HG02623 (cell line): ENCODE measurements at regions not wholly inside any gene's neighbourhood (a gene's known extent, or its start where the extent isn't known, plus 50 kb on each side); places are given as distances from the start of the nearest gene placed in this dataset.

Experiments used
- ATAC-seq: cut with Tn5 transposase; IDR thresholded peaks from one replicate; pipeline ENCODE4 v1.9.1; 2021; ENCODE audit warnings: moderate library complexity; ENCODE audit not compliant: unreplicated experiment

DNA sequence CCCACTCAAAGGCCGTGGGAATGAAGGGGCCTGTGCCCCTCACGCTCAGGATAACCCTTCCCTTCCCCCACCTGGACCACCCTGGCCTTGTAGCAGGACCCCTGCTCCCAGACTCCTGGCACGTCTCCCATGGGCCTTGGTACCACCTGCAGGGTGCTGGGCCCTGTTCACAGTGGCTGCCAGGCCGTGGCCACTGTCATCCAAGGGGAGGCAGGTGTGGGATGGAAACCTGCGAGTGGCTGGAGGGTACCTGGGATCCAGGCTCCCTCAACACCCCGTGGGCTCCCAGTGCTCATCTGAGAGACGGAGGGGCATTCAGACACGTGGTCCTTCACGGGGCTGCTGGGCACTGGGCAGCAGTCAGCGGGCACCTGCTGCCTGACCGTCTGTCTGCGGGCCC, 75.6 kb upstream of the CIBAR2 start:
- ATAC-seq, result no peak

DNA sequence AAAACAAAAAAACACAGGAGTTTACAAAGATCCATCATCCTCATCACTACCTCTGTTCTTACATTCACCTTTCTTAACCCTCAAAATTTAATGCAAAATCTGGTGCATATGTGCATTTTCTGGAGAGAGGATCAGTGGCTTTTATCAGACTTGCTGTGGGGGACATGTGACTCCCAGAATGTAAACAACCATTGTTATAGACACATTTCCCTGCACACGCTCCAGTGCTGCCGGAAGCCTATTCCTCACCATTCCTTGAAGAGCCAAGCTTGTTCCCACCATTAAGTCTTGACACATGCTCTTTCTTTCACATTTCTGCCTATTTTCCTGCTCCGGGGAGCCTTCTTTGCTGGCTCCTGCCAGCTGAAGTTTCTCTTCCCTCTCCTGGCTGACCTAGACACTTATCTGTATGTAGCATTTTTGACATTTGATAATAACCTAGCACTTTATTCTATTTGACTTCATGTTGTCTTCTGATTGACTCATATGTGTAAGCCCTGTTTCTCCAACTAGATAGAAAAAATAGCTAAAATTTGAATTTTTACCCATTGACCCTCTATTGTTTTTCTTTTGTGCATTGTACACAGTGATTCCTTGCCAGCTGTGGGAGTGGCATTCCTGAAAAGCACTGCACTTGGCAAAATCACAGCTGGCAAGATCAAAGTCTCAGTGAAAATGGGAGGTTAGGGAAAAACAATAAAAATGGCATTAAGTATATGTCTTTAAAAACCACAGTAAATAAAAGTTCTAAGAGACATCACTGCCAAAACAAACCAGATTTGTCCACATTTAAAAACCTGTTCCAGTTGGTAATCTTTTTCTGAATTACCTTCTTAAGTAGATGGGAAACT, 76.8 kb upstream of the CIBAR2 start:
- no peak for ATAC-seq

DNA sequence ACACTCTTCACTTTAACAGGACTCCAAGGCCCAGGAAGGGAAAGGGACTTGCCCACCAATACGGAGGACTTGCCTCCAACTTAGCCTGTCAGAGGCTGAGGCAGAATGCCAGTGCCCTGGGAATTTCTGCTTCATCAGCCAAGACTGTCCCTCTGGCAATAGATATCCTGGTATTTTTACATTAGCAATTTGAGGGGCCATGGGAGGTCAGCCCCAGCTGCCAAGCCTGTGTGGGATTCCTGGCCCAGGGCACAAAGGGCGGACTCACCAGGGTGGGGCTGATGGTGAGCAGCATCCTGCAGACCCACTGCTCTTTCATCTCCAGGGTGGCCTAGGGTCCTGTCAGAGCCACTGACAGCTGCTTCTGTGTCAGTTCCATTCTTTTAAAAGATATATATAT, 78.3 kb upstream of the CIBAR2 start:
- no peak for ATAC-seq

DNA sequence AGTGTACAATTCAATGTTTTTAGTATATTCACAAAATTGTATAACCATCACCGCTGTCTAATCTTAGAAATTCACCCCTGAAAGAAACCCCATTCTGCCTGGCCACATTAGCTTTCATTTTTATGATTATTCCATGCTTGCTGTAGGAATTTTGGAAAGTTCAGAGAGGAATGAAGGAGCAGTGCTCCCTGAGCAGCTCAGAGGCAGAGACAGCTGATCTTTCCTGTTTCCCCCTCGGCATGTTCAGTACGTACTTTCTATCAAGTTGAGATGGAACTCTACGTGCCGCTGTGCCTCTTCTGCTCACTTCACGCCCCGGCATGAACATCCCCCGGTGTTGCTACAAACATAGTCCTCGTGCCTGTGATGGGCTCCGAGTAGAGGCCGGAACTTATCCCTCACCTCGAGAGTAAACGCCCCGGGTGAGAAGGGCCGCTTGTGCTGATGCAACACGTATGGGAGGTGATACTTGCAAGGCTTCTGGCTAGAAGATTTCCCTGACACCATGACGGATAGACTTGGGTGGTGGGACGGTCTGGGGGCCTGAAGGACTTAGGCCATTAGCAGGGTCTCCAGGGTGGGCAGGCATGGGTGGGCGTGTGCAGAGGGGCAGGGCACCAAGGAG, 79.2 kb upstream of the CIBAR2 start:
- no peak for ATAC-seq

DNA sequence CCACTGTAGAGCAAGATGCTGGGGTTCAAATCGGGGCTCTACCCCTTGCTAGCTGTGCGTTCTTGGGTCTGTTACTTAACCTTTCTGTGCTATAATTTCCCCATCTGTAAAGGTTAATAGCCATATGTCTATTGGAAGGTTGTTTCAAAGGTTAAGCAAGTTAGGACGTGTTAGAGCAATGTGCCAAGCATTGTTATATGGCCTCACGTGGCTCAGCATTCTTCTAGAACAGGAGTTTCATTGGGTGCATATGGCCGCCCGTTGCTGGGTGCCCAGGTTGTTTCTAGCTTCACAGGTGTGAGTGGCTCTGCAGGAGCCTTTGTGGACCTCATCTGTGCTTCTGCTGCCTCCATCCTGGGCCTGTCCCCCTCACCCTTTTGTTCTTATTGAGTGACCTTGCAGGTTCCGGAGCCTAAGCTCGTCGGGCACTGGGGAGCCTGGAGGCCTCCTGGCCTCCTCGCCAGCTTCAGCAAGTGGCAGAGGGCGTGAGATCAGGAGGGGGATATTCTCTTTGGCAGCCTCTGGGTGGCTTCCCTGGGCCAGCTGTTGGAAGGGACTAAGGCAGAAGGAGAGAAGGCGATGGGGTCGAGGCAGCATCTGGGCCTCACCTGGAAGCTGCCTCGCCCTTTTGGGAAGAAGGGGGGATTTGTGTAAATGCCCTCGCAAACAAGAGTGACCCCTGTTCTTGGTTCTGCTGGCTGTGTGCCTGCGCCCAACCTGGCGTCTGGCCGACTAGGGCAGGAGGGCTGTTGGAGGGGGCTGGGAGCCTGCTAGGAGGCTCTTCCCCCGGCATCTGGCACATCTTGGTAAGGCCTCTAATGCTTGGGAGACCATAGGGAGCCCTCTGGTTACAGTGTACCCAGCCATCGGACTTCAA, 80.2 kb upstream of the CIBAR2 start:
- ATAC-seq, result no peak

DNA sequence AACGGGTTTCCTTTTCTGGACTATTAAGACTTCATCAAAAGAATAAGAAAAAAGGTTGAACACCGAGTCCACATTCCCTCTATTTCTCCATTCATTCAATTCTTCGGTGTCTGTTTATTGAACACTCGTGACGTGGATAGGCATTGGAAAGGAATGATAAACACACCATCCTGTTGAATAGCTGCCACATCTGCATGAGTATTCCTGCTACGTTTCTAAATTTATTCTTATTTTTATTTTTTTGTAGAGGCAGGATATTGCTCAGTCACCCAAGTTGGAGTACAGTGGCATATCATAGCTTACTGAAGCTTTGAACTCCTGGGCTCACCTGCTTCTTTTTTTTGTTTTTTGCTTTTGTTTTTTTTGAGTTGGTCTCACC, 80.8 kb upstream of the CIBAR2 start:
- no peak for ATAC-seq

DNA sequence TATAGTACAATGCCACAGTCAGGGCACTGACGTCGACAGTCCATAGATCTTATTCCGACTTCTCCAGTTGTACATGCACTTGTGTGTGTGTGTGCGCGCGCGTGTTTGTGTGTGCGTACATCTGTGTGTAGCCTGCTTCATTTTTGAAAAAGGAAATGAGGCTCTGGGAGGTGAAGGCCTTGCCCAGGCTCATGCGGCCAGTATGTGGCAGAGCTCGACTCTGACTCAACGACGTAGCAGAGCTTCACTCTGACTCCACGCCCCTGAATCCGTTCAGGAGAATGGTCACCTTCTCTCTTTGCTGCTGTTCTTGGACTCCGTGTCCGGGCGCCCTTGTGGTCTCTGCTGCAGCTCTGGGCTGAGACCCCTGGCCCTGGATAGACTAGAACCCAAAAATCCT, 81.6 kb upstream of the CIBAR2 start:
- ATAC-seq, result no peak

DNA sequence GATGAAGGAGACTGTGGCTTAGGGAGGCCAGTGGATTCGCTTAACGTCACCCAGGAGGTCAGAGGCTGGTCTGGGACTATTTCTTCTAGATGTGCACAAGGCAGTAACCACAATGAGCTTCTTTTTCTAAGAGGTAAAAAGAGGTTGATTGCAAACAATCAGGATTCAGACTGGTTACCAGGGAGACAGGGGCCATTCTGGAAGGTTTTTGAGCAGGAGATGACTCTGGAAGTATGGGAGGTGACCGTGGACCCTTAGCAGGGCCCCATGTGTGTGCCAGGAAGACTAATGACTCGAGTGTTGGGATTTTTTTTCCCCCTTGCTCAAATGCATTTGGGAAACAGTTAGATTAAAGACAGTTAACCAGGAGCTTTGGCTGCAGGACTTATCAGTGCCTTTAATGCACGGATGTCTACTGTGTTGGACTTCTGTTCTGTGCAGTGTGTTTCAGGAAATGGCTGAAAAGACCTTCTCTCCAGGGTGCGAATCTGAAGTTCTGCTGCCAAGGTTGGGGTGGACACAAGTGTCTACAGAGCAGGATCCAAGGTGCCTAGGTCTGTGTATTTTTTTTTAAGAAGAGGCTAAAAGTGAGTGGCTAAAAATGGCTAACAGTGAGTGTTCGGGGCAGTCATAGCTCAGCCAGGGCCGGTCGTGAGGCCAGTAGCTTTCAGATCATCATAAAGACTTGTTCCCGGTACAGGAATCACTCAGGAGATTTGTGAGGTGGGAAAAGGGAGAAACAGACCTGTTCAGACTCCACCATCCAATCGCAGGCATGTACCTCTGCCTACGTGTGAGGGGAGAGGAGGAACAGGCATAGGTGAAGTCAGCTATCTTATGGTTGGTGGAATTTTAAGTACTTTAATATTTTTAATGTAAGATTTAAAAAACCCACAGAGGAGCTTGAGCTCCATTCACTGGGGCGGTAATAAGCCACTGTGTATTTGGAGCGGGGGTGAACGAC, 82.3 kb upstream of the CIBAR2 start:
- ATAC-seq, result no peak

DNA sequence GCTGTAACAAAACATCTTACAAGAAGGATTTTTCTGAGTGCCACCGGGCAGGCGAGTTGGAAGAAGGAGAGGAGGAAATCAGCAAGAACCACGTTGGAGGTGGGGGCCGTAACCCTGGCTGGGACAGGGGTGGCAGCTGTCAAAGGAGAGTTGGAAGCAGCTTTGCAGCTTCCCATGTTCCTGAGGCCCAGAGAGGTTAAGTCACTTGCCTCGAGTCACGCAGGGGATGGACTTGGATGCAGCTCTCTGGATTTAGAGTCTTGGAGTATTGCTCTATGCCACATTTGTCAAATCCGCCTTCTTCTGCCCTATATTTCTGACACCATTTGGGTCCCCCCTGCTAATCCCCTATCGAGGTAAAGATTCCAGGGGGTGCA, 83.0 kb upstream of the CIBAR2 start:
- ATAC-seq, result no peak

DNA sequence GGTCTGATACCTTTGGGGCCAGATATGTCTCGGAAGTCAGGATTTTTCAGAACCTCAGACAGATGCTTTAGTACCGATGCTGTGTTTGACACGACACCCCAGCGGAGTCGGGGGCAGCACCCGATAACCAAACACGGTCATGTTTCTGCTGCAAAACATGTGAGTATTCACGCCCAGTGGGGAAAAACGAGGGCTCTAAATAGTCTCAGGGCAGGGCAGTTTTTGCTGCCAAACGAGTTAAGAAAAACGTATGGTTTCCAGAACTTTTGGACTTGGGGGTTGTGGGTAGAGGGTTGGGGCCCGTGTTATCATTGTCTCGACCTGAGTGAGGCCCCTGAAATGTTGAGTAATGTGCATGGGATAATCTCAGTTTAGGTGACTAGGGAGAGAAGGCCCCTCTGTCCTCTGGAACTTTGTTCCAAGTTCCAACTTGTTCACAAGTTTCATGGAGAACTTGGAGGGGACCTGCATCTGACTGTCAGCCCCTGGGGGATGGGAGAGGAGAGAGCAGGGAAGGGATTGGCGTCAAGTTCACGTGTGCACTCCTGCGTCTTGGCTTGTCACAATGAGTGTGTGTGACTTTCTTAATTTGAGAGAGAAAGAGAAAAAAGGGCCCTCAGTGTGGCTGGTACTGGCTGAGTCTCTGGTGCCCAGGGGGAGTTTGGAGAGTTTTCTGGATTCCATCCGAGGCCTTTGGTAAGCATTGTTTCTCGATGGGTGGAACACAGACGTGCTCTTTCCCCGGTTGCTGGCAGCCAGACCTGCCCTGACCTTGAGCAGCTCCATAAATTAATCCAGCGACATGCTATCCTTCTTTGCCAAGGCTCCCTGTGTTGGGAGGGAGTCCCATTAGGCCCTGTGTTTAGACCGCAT, 83.9 kb upstream of the CIBAR2 start:
- ATAC-seq, result no peak

DNA sequence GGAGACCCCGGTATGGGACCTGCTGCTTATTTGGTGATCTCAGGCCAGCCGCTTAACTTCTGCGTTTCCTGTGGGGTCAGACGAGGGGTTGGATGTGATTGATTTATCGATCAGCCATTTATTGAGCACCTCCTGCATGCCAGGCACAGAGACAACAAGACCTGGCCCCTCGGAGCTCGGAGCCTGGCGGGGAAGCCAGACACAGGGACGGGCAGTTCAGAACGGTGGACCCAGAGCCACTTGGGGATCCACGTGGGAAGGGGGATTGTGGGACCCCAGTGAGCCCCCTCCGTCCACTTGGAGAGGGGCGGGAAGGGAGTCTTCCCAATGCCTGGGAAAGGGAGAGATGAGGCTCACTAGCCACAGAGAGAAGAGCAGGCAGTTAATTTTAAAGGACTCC, 84.7 kb upstream of the CIBAR2 start:
- no peak for ATAC-seq

DNA sequence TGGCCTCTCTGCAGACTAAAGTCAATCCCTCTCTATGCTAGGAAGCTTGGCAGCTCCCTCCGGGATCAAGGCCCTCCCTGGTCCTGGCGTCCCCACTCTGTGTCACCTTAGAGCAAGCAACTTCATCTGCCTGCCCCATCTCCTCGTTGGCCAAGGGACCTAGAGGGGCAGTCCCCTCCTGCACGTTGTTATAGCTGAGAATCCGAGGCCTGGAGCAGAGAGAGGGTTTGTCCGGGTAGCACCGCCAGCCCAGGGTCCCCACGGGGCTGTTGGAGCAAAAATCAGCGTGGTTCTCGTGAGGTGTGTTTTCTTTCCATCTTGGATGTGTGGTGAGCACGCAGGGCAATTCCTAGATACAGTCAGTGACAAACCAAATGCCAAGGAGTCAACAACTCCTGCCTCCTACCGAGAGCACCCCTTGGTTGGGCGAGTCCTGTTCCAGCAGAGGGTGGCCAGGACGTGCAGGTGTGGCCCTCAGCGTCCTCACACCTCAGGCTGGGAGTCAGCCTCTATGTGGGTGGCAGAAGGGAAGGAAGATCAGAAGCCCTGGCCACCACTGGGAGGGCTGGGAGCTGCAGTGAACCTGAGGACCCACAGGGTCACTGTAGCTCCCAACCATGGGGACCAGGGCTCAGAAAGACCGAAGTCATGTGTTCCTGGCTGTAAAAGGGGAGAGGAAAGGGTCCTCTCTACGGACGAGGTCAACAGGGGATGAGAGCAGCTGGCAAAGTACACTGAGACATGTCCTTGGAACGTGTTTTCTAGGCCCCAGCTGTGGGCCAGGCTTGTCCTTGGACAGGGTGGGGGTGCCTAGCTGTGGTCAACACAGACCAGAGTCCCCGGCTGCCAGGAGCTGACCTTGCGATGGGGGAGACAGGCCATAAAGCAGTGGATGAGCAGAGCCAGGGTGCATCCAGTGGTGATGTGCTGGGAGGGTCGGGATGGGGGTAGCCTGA, 85.6 kb upstream of the CIBAR2 start:
- no peak for ATAC-seq

DNA sequence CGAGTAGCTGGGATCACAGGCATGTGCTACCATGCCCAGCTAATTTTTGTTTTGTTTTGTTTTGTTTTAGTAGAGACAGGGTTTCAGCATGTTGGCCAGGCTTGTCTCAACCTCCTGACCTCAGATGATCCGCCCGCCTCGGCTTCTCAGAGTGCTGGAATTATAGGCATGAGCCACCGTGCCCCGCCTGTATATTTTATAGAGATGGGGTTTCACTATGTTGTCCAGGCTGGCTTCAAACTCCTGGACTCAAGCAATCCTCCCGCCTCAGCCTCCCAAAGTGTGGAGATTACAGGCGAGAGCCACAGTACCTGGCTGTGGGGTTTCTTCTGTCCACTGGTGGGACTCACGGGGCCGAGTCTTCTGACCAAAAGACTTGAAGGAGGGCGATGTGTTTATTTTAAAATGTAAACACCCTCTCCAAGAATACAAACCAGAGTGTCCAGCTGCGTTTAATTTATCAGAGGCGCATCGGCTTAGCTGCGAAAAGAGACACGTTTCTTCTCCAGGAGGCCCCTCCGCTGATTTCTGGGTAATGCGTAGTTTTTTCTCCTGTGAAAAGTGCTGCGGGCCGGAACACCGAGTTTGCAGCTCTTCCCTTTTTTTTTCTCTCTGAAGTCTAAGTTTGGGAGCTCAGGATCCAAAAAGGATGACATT, 86.9 kb upstream of the CIBAR2 start:
- no peak for ATAC-seq

DNA sequence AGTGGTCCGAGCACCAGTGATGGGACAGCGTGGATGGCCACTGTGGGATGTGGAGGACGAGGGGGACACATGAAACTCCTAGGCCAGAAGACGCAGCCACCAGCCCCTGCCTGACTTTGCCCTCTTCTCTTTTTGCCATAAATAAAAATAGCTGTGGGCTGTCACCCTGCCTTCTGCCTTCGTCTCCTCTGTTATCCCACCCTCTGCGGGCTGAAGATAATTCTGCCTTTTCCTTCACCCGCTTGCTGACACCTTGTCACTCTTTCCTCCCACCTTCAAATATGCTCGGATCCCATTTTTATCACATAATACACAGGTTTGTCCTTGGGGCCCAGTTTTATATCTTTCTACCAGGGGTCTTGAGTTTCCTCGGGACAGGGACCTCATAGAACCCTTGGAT, 87.6 kb upstream of the CIBAR2 start:
- no peak for ATAC-seq

DNA sequence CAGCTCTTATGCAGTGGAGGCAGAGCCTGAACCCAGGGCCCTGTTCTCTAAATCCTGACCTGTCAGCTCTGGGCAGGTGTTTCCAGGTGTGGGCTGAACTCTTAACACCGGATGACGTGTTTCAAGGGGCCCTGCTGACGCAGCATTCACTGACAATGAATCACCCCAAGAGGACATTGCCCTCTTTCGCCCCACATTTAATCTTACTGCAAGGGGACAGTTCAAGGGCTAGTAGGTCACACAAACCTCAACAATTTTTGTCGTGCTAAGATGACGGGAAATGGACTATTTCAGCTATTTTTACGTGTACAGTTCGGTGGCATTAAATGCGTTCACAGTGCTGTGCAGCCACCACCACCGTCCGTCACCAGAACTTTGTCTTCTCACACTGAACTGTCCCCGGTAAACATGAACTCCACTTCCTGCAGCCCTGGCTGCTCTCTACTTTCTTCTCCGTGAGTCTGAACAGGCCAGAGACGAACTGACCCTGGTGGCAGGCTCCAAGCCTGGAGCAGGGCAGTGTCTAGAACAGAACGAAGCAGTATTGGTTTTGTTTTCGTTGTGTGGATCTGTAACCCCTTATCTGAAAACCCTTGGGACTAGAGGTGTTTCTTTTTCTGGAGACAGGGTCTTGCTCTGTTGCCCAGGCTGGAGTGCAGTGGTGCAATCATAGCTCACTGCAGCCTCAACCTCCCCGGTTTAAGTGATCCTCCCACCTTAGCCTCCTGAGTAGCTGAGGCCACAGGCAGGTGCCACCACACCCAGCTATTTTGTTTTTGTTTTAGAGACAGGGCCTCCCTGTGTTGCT, 88.4 kb upstream of the CIBAR2 start:
- ATAC-seq, result no peak

DNA sequence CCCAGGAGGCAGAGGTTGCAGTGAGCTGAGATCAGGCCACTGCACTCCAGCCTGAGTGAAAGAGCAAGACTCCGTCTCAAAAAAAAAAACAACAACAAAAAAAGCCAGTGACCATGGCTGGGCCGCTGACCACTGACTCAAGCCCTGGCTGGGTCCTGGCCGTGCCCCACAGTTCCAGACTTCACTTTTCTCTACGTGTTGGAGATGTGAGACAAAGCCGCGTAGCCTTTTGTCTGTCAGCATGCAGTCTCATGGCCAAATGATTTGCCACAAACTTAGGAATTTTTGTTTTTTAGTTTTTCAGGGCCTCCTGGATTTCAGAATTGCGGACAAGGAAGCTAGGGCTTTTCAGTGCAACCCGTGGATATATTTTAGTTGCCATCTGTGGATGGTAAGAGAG, 89.3 kb upstream of the CIBAR2 start:
- ATAC-seq, result no peak

DNA sequence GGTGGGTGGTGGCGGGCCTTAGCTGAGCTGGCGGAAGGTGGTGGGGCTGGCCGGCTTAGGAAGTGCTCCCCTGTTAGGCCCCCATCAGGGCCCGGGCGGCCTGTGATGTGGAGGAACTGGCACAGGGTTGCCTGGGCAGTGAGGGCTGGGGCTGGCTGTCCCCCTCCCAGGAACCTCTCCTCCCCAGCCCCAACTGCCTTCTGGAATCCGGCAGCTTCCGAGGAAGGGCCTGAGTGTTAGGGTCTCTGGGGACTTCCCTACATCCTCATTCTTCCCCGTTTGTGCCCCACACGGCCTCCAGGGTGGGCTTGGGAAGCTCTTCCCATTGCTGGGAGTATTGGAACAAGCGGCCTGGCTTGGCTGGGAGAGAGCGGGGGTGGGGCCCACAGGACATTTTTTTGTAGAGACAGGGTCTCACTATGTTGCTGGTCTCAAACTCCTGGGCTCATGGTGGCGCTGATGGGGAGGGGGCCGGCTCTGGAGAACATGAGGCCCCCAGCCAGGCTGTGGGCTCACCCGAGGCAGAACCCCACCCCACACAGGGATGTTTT, 89.9 kb upstream of the CIBAR2 start:
- ATAC-seq, result no peak
